HFFc6 (cell line): ENCODE measurements at regions not wholly inside any gene's neighbourhood (a gene's known extent, or its start where the extent isn't known, plus 50 kb on each side); places are given as distances from the start of the nearest gene placed in this dataset.

ENCODE experiments used
- DNase-seq: peaks from one replicate; pipeline ENCODE4 v3.0.0-alpha.2; 2018
- H3K27ac Mint-ChIP-seq: 2 replicates; pipeline ENCODE4 v1.8.0; 2020; ENCODE audit warnings: mild to moderate bottlenecking, mixed read lengths
- H3K27me3 Mint-ChIP-seq: 2 replicates; pipeline ENCODE4 v1.8.0; 2021; ENCODE audit warnings: mild to moderate bottlenecking, moderate library complexity, mixed read lengths; ENCODE audit not compliant: insufficient read depth
- H3K36me3 Mint-ChIP-seq: 2 replicates; pipeline ENCODE4 v1.8.0; 2021; ENCODE audit warnings: low read depth, mixed read lengths
- H3K4me1 Mint-ChIP-seq: 2 replicates; pipeline ENCODE4 v1.8.0; 2020; ENCODE audit warnings: low read depth, mixed read lengths
- H3K4me3 Mint-ChIP-seq: 2 replicates; pipeline ENCODE4 v1.8.0; 2020; ENCODE audit warnings: mild to moderate bottlenecking, moderate library complexity, mixed read lengths
- H3K9me3 Mint-ChIP-seq: 2 replicates; pipeline ENCODE4 v1.8.0; 2020; ENCODE audit warnings: mild to moderate bottlenecking, mixed read lengths
- CTCF ChIP-seq: fragments of 200-600 bp; sonication (generic); IDR thresholded peaks from 2 replicates; pipeline ENCODE4 v1.5.0; 2021; ENCODE audit warnings: antibody characterized with exemption, mild to moderate bottlenecking

- Mint-ChIP-seq H3K4me3 (no peak overlapping the region), H3K36me3 (no peaks in the 10 kb centered on the region), H3K27me3 (no peaks in the 10 kb centered on the region), H3K9me3 (peaks cover 18% of the 10 kb centered on the region), H3K4me1 (no peaks in the 10 kb centered on the region), H3K27ac (no peak overlapping the region)
- no peak for DNase-seq
- no peak for TF ChIP-seq CTCF
Observed at GRCh38 chr19:30774252-30774766, 402.1 kb downstream of the ZNF536 start.

GRCh38 chr19:30762651-30763050 is 390.5 kb downstream of the ZNF536 start:
- no peak overlapping the region for H3K4me3 Mint-ChIP-seq

GRCh38 chr19:30760014-30760413 is 387.8 kb downstream of the ZNF536 start:
- no peak overlapping the region for H3K4me3 Mint-ChIP-seq
- TF ChIP-seq CTCF, result no peak
- no peak overlapping the region for H3K27ac Mint-ChIP-seq
- peaks cover 19% of the 10 kb centered on the region for H3K9me3 Mint-ChIP-seq
- no peak for DNase-seq
- H3K36me3 Mint-ChIP-seq, result no peaks in the 10 kb centered on the region
- no peaks in the 10 kb centered on the region for H3K4me1 Mint-ChIP-seq
- H3K27me3 Mint-ChIP-seq, result no peaks in the 10 kb centered on the region; the same call in none of the 2 replicates

More at GRCh38 chr19:30762651-30763050, 390.5 kb downstream of the ZNF536 start:
- TF ChIP-seq CTCF, result no peak
- Mint-ChIP-seq H3K27ac (no peak overlapping the region), H3K4me1 (no peaks in the 10 kb centered on the region), H3K36me3 (no peaks in the 10 kb centered on the region), H3K9me3 (peaks cover 21% of the 10 kb centered on the region), H3K27me3 (no peaks in the 10 kb centered on the region; the same call in none of the 2 replicates)
- DNase-seq, result no peak

GRCh38 chr19:30757837-30758617 is 385.8 kb downstream of the ZNF536 start:
- DNase-seq, result no peak
- no peaks in the 10 kb centered on the region for H3K4me1 Mint-ChIP-seq
- no peak overlapping the region for H3K27ac Mint-ChIP-seq
- no peaks in the 10 kb centered on the region; the same call in none of the 2 replicates for H3K27me3 Mint-ChIP-seq
- peaks cover 16% of the 10 kb centered on the region for H3K9me3 Mint-ChIP-seq
- H3K36me3 Mint-ChIP-seq, result no peaks in the 10 kb centered on the region
- no peak overlapping the region for H3K4me3 Mint-ChIP-seq
- TF ChIP-seq CTCF, result no peak

GRCh38 chr19:30757104-30757836 is 385.1 kb downstream of the ZNF536 start:
- no peaks in the 10 kb centered on the region for H3K36me3 Mint-ChIP-seq
- no peak overlapping the region for H3K4me3 Mint-ChIP-seq
- H3K27ac Mint-ChIP-seq, result no peak overlapping the region
- no peaks in the 10 kb centered on the region for H3K4me1 Mint-ChIP-seq
- no peak for DNase-seq
- peaks cover 24% of the 10 kb centered on the region for H3K9me3 Mint-ChIP-seq
- H3K27me3 Mint-ChIP-seq, result no peaks in the 10 kb centered on the region; the same call in none of the 2 replicates
- TF ChIP-seq CTCF, result no peak
